GM12891 (cell line): ENCODE measurements at regions not wholly inside any gene's neighbourhood (a gene's known extent, or its start where the extent isn't known, plus 50 kb on each side); places are given as distances from the start of the nearest gene placed in this dataset.

Experiments used
- POLR2A ChIP-seq: IDR thresholded peaks from 2 replicates; pipeline ENCODE4 v1.6.1; 2011; ENCODE audit warnings: low read depth, low read length, control low read depth
- POLR2AphosphoS5 ChIP-seq: IDR thresholded peaks from 2 replicates; pipeline ENCODE4 v1.6.1; 2011; ENCODE audit warnings: low read depth, low read length, control low read depth
- TAF1 ChIP-seq: IDR thresholded peaks from 2 replicates; pipeline ENCODE4 v1.6.1; 2011; ENCODE audit warnings: low read depth, low read length, control low read depth

DNA sequence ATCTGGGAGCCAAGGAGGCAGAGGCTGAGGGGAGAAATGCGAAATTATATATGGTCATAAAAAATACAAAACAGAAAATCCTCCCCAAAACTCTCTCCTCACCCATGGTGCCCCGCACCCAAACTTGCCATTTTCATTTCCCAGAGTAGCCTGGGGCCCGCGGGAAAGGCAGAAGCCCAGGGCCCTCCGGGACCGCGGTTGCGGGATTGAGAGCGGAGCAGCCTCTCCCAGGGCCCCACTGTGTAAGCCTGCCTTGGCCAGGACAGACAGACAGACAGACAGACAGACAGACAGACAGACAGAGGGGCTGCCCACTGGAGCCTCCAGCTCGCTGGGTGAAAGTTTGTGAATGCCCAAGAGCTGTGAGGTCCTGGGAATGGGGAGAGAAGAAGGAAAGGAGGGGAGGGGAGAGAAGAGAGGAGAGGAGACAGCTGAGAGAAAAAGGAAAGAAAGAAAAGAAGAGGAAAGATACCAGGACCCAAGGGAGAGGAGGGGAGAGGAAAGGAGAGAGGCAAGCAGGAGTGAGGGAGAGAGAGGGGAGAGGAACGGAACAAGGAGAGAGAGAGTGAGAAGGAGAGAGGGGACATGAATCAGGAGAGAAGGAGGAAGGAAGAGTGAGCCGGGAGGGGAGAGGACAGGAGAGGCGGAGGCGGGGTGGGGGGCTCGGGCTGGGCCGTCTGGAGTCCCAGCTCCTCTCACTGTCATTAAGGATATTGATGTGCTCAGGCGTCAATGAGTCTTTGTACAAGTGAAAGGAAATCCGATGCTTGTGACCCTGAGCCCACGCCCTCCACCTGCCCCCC lies 69.3 kb upstream of the CASZ1 start:
- no peak for TF ChIP-seq POLR2A
- TF ChIP-seq TAF1: no peak
- no peak for TF ChIP-seq POLR2AphosphoS5
